WTC11 (cell line): ENCODE measurements at regions not wholly inside any gene's neighbourhood (a gene's known extent, or its start where the extent isn't known, plus 50 kb on each side); places are given as distances from the start of the nearest gene placed in this dataset.

Experiments used
- ATAC-seq: fragments of 200-7000 bp; cut with Tn5 transposase; 2 replicates; pipeline ENCODE4 v1.10.0; 2021; ENCODE audit warnings: mild to moderate bottlenecking, moderate library complexity
- CTCF ChIA-PET: fragments of 300-600 bp; sonication (Branson Sonifier 250); formaldehyde crosslinking; loops from one replicate; lab custom pipeline; 2021; ENCODE audit warnings: antibody characterized with exemption; lab: Charles Lee
- POLR2A ChIA-PET: fragments of 350-600 bp; sonication (Branson Sonifier 250); formaldehyde crosslinking; loops from one replicate; lab custom pipeline; 2021; ENCODE audit warnings: antibody characterized with exemption; lab: Charles Lee
- DNase-seq: peaks from one replicate; pipeline ENCODE4 v3.0.0; 2021; ENCODE audit warnings: low spot score
- H3K27ac Mint-ChIP-seq: 2 replicates; pipeline ENCODE4 v1.8.0; 2021; ENCODE audit warnings: mixed read lengths
- H3K27me3 Mint-ChIP-seq: 2 replicates; pipeline ENCODE4 v1.8.0; 2021; ENCODE audit warnings: low read depth, mild to moderate bottlenecking, moderate library complexity, mixed read lengths
- H3K36me3 Mint-ChIP-seq: 2 replicates; pipeline ENCODE4 v1.8.0; 2021; ENCODE audit warnings: mixed read lengths
- H3K4me1 Mint-ChIP-seq: 2 replicates; pipeline ENCODE4 v1.8.0; 2022; ENCODE audit warnings: mixed read lengths
- H3K4me3 Mint-ChIP-seq: 2 replicates; pipeline ENCODE4 v1.8.0; 2021; ENCODE audit warnings: mild to moderate bottlenecking, moderate library complexity, mixed read lengths
- H3K9me3 Mint-ChIP-seq: 2 replicates; pipeline ENCODE4 v1.8.0; 2021; ENCODE audit warnings: mixed read lengths
- ATF3 ChIP-seq: sonication (generic); formaldehyde crosslinking; conservative IDR thresholded peaks from 2 replicates; pipeline ENCODE4 v1.8.1; 2022; ENCODE audit warnings: mild to moderate bottlenecking, missing genetic modification reagents
- CREM ChIP-seq: sonication (generic); formaldehyde crosslinking; IDR thresholded peaks from 2 replicates; pipeline ENCODE4 v1.8.1; 2022; ENCODE audit warnings: mild to moderate bottlenecking, missing genetic modification reagents, moderate library complexity
- E2F1 ChIP-seq: sonication (generic); formaldehyde crosslinking; IDR thresholded peaks from 2 replicates; pipeline ENCODE4 v1.8.0; 2022; ENCODE audit warnings: mild to moderate bottlenecking, missing genetic modification reagents
- E2F5 ChIP-seq: sonication (generic); formaldehyde crosslinking; IDR thresholded peaks from 2 replicates; pipeline ENCODE4 v1.8.1; 2022; ENCODE audit warnings: mild to moderate bottlenecking, moderate library complexity, missing genetic modification reagents
- GTF2I ChIP-seq: fragments of 250-450 bp; sonication (Bioruptor Pico); conservative IDR thresholded peaks from 2 replicates; pipeline ENCODE4 v1.4.0; 2021; ENCODE audit warnings: mild to moderate bottlenecking
- JAZF1 ChIP-seq: fragments of 250-450 bp; sonication (Bioruptor Pico); IDR thresholded peaks from 2 replicates; pipeline ENCODE4 v1.9.0; 2021; ENCODE audit warnings: moderate library complexity, mild to moderate bottlenecking, inconsistent platforms
- KAT7 ChIP-seq: sonication (generic); formaldehyde crosslinking; IDR thresholded peaks from 2 replicates; pipeline ENCODE4 v1.8.1; 2023; ENCODE audit warnings: missing genetic modification reagents, mild to moderate bottlenecking, borderline replicate concordance
- MLX ChIP-seq: sonication (generic); formaldehyde crosslinking; IDR thresholded peaks from 2 replicates; pipeline ENCODE4 v1.8.1; 2023; ENCODE audit warnings: mild to moderate bottlenecking, missing genetic modification reagents, moderate library complexity
- MXD4 ChIP-seq: fragments of 250-450 bp; sonication (Bioruptor Pico); IDR thresholded peaks from 2 replicates; pipeline ENCODE4 v1.8.0; 2021; ENCODE audit warnings: mild to moderate bottlenecking, moderate library complexity, borderline replicate concordance
- PREB ChIP-seq: sonication (generic); formaldehyde crosslinking; IDR thresholded peaks from 2 replicates; pipeline ENCODE4 v1.8.1; 2022; ENCODE audit warnings: mild to moderate bottlenecking, missing genetic modification reagents, moderate library complexity, borderline replicate concordance
- PRRX2 ChIP-seq: fragments of 250-450 bp; sonication (Bioruptor Pico); IDR thresholded peaks from 2 replicates; pipeline ENCODE4 v1.8.0; 2021; ENCODE audit warnings: mild to moderate bottlenecking
- RORB ChIP-seq: fragments of 250-450 bp; sonication (Bioruptor Pico); IDR thresholded peaks from 2 replicates; pipeline ENCODE4 v1.9.0; 2021; ENCODE audit warnings: mild to moderate bottlenecking
- SP1 ChIP-seq: sonication (generic); formaldehyde crosslinking; conservative IDR thresholded peaks from 2 replicates; pipeline ENCODE4 v1.8.1; 2022; ENCODE audit warnings: missing genetic modification reagents
- STAT6 ChIP-seq: sonication (generic); formaldehyde crosslinking; conservative IDR thresholded peaks from 2 replicates; pipeline ENCODE4 v1.8.1; 2023; ENCODE audit warnings: mild to moderate bottlenecking, low read depth, missing genetic modification reagents, moderate library complexity
- TCF7 ChIP-seq: sonication (generic); formaldehyde crosslinking; IDR thresholded peaks from 2 replicates; pipeline ENCODE4 v1.8.0; 2022; ENCODE audit warnings: mild to moderate bottlenecking, low read depth, missing genetic modification reagents, moderate library complexity
- ZBTB21 ChIP-seq: sonication (generic); formaldehyde crosslinking; IDR thresholded peaks from 2 replicates; pipeline ENCODE4 v1.8.1; 2023; ENCODE audit warnings: mild to moderate bottlenecking, missing genetic modification reagents, borderline replicate concordance
- ZNF263 ChIP-seq: sonication (generic); formaldehyde crosslinking; IDR thresholded peaks from 2 replicates; pipeline ENCODE4 v1.8.1; 2022; ENCODE audit warnings: low read depth, mild to moderate bottlenecking, moderate library complexity, missing genetic modification reagents
- ZNF317 ChIP-seq: sonication (generic); formaldehyde crosslinking; IDR thresholded peaks from 2 replicates; pipeline ENCODE4 v1.8.1; 2023; ENCODE audit warnings: low read depth, mild to moderate bottlenecking, moderate library complexity, missing genetic modification reagents, borderline replicate concordance
- ZNF396 ChIP-seq: fragments of 250-450 bp; sonication (Bioruptor Pico); IDR thresholded peaks from 2 replicates; pipeline ENCODE4 v1.8.0; 2021; ENCODE audit warnings: mild to moderate bottlenecking, moderate library complexity, borderline replicate concordance

GRCh38 chr13:106376401-106377112, 158.9 kb downstream of the EFNB2 start:
- no peaks in the 10 kb centered on the region for H3K36me3 Mint-ChIP-seq
- no peaks in the 10 kb centered on the region for H3K9me3 Mint-ChIP-seq
- POLR2A ChIA-PET: no interaction called here
- TF ChIP-seq RORB (CRISPR knock-in tag) (no peak), KAT7 (CRISPR knock-in tag) (no peak), CREM (CRISPR knock-in tag) (no peak), PREB (CRISPR knock-in tag) (no peak), ZNF263 (CRISPR knock-in tag) (no peak), SP1 (no peak), MXD4 (CRISPR knock-in tag) (no peak), E2F1 (CRISPR knock-in tag) (no peak), ZNF396 (CRISPR knock-in tag) (no peak), ZNF317 (no peak), GTF2I (no peak), MLX (CRISPR knock-in tag) (no peak), PRRX2 (CRISPR knock-in tag) (no peak)
- TF ChIP-seq, all 79 proteins: peak for 0
- Mint-ChIP-seq H3K4me3 (no peak overlapping the region), H3K4me1 (0 out of 2 replicates have a peak, but pooled peaks cover 9% of the 10 kb centered on the region), H3K27ac (no peak overlapping the region), H3K27me3 (no peaks in the 10 kb centered on the region; the same call in 1 of the 2 replicates)
- ATAC-seq (peak; percentile 48), DNase-seq (no peak)
- CTCF ChIA-PET: interaction anchor here (1.2 kb wide), 1 partner anchor 292 kb away, joined by 7 read pairs; no protein-coding TSS in a partner anchor

GRCh38 chr13:106375085-106375484, 160.4 kb downstream of the EFNB2 start:
- Mint-ChIP-seq H3K36me3 (no peaks in the 10 kb centered on the region), H3K9me3 (no peaks in the 10 kb centered on the region), H3K27ac (no peak overlapping the region), H3K27me3 (no peaks in the 10 kb centered on the region; the same call in 1 of the 2 replicates), H3K4me3 (no peak overlapping the region), H3K4me1 (0 out of 2 replicates have a peak, but pooled peaks cover 9% of the 10 kb centered on the region)
- TF ChIP-seq TCF7 (CRISPR knock-in tag) (no peak), KAT7 (CRISPR knock-in tag) (no peak), ATF3 (CRISPR knock-in tag) (no peak), E2F5 (CRISPR knock-in tag) (no peak), JAZF1 (CRISPR knock-in tag) (no peak), STAT6 (no peak), ZBTB21 (no peak)
- CTCF ChIA-PET: interaction anchor here (0.9 kb wide), 1 partner anchor 12 kb away, joined by 4 read pairs; no protein-coding TSS in a partner anchor
- DNase-seq: no peak
- ATAC-seq: no peak
- POLR2A ChIA-PET: no interaction called here
